ENCODE measurements at regions not wholly inside any gene's neighbourhood (a gene's known extent, or its start where the extent isn't known, plus 50 kb on each side); places are given as distances from the start of the nearest gene placed in this dataset.

- no peak for DNase-seq (ENCODE audit: low read depth in 2 of 2)
Observed at GRCh38 chr10:126783806-126784557, 113.5 kb upstream of the C10orf90 start.

DNA sequence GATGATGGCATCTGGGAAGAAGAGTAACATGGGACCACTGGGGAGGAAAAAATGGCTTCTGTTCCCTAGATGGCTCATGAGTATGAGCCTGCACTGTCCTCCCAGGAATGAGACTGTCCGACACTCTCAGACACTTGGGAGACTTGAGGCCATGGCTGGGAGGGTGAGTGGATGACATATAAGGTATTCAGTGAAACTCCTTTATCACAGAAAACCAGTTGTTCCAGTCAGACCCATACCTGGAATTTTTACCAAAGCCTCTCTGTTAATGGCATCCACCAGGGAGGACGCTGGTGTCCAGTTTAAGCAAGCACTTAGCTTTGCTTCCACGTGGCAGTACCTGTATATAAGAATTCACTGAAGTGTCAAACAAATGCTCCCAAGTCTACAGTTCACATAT is 116.7 kb upstream of the C10orf90 start:
- no peak for DNase-seq (ENCODE audit: low read depth in 2 of 2)

DNA sequence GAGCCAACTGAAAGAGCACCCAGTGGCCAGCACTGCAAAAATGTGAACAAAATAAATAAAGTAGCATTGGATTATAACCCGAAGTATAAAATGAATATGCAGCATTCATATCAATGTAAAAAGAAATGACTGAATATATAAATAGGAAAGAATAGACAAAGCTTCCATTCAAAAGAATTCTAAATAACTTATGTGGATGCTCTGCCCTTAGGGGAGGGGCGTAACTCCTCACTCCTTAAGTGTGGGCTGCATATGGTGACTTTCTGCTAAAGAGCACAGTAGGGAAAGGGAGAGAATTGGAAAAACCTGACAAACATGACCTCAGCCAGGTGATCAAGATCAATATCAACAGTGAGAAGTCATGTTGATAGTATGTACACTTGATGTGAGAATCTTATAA is 109.9 kb upstream of the DOCK1 start:
- DNase-seq (ENCODE audit: low read depth in 2 of 2), result no peak

GRCh38 chr10:126798649-126799048 is 106.6 kb upstream of the DOCK1 start:
- DNase-seq (ENCODE audit: low read depth in 2 of 2), result no peak

DNA sequence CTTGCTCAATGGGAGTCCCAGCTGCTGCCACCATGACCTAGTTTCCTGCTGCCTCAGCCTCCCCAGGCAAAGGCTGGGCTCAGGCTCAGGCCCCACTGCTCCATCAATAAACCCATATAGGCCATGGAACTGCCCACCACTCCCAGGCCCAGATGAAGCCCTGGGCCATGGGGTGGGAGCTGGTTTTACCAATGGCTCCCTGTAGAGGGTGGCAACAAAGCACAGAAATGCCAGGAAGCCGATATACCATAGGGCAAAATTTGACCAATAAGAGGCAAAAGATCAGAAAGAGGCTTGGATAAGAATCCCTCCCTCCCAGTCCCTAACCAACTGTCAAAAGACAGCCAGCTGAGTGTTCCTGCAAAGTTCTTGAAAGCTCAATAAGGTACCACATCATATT is 101.8 kb upstream of the DOCK1 start:
- DNase-seq (ENCODE audit: low read depth in 2 of 2), result no peak

DNA sequence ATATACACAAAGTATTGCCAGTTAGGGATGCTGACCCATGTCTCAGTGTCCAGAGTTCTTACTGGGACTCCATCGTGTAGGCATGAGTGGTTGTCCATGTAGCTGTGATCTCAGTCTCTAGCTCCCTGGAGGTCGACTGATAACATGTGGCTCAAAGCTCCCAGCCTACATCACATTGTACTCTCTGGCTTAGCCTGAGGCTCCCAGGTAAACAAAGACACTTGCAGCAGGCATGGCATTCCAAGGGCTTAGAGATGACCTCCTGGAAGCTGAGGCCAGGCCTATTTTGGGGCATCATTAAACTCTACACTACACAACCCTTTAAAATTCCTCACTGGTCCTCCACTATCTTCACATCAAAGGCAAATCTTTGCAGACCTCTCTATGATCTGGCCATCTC is 100.8 kb upstream of the DOCK1 start:
- DNase-seq (ENCODE audit: low read depth in 2 of 2), result no peak

GRCh38 chr10:126806498-126806897 is 98.7 kb upstream of the DOCK1 start:
- no peak for DNase-seq (ENCODE audit: low read depth in 2 of 2)

DNA sequence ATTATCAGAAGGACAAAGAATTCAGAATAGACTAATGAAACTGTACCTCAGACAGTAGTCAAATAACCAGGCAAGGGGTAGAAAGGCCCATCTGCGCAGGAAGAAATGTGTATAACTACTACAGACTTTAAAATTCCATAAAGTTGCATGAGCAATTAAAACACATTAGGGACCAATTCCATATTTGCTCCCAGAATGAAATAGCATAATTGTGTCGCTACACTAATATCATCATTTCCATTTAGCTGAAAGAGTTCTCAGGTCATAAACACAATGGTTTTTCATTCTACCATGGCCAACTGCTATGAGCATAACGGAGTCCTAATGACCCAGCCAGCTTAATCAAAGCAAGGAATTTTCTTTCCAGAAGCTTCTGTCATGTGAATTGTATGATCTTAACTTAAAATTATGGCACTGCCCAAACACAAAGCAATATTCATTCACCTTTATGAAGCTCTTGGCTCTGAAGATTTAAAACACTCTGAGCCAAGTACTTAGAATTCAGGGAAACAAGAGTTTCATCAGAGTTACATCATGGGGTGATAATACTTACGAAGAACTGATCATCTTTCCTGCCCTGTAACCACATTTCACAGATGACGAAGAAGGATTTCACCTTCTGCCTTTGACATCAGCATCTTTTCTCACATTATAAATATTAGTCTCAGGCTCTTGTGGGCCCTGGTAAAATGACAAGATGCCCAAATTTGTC is 98.1 kb upstream of the DOCK1 start:
- DNase-seq (ENCODE audit: low read depth in 2 of 2), result no peak

- DNase-seq (ENCODE audit: low read depth in 2 of 2), result no peak
Observed at GRCh38 chr10:126808103-126808502, 97.1 kb upstream of the DOCK1 start.

DNA sequence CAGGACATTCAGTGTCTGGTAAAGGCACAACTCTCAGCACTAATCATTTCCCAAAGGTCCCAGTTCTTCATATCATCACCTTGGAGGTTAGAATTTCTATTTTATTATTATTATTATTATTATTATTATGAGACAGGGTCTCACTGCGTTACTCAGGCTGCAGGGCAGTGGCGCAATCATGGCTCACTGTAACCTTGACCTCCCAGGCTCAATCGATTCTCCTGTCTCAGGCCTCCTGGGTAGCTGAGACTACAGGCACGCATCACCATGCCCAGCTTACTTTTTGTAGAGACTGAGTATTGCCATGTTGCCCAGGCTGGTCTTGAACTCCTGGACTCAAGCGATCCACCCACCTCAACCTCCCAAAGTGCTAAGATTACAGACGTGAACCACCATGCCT is 91.8 kb upstream of the DOCK1 start:
- DNase-seq (ENCODE audit: low read depth in 2 of 2), result no peak

- DNase-seq (ENCODE audit: low read depth in 2 of 2), result no peak
Observed at GRCh38 chr10:126833542-126833941, 71.7 kb upstream of the DOCK1 start.

DNA sequence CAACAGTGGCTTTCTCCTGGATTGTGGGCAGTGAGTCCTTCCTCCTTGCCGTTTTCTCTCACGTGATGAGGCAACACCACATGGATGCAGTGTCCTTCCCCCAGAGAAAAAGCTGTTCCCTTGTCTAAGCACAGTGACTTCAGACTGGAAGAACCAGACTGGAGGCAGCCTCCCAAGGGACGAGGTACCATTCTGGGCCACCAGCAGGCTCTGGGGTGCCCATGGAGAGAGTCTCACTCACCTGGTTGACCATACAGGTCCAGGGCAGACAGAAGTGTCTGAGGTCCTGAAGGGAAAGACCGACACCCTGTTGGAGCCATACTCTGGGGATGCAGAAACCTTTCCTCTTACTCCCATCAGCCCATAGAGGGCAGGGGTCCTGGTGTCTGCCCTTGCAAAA is 69.2 kb upstream of the DOCK1 start:
- no peak for DNase-seq (ENCODE audit: low read depth in 2 of 2)

DNA sequence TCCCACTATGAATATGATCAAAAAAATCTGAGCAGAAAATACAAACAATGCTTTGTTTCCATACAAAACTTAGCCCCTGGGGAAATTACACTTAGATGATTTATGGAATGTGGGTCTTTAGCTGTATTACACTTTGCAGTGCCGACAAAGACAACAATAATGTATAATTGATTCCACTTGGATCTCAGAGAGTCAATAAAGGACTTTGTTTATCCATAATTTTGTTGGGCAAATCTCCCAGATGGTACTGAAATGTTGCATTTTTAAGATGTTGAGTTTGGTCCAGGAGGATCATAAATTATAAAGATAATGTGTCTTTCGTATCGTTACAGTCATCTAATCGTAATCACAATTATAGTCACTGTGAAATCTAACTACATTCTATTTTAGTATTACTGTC is 66.9 kb upstream of the DOCK1 start:
- no peak for DNase-seq (ENCODE audit: low read depth in 2 of 2)

DNA sequence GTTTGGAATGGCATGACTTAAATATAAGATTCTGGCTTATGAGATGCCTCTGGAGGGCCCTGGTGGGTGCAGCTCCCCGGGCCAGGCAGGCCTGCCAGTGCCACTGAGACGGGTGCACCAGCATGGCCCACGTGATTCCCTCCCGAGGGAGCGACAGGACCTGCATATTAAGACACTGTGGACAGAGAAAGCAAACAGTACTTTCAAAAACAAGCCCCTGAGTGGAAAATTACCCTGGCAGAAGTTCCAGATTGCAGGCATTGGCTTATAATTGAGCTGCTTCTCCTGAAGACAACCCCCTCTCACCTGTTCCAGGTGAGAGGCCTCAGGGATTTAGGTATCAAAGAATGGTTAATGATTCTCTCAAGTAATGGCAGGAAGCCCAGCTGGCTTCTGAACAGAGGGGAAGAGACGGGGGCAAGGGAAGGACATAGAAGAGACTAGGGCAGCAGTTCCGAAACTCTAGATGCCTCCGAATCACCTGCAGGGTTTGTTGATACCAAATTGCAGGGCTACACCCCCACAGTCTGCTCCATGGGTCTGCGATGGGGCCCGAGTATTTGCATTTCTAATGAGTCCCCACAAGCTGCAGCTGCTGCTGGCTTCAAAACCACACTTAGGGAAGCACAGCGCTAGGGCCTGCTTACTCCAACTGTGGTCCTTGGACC is 66.0 kb upstream of the DOCK1 start:
- no peak for DNase-seq (ENCODE audit: low read depth in 2 of 2)

- no peak for DNase-seq (ENCODE audit: low read depth in 2 of 2)
Observed at GRCh38 chr10:126840576-126841135, 64.6 kb upstream of the DOCK1 start.

- no peak for DNase-seq (ENCODE audit: low read depth in 2 of 2)
Observed at GRCh38 chr10:126841341-126841895, 63.8 kb upstream of the DOCK1 start.

DNA sequence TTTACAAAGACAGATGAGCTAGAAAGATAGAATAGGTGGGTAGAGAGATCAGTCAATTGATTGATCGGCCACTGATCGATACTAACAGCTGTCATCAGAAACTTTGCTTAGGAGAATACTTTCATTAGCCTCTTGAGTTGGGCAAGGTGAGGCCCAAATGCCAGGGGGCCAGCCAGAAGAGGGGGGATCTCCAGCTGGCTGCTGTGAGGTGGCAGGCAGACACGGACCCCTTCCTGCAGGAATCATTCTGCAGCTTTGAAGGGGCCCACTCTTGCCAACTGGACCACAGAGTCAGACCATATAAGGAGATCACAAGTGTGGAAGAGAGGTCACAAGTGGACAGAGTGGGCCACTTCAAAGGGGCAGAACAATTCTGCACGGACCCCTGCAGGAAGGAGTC is 62.9 kb upstream of the DOCK1 start:
- no peak for DNase-seq (ENCODE audit: low read depth in 2 of 2)

DNA sequence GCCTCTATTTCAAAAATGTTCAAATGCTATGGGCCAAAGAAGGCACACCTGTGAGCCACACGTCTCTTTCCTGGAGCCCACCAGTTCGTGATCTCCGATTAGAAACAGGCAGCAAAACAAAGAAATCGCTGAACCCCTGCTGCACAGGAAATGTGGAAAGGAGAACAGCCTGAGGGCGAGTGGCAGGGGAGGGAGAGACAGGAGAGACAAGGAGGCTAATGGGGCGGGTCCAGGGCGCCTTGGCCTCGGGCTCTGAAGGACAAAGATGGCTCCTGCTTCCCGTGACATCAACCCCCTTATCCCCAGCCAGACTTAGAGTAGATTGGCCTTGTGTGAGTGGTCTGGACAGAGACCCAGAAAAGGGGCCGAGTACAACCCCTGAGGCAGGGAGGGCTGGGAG is 62.4 kb upstream of the DOCK1 start:
- no peak for DNase-seq (ENCODE audit: low read depth in 2 of 2)

DNA sequence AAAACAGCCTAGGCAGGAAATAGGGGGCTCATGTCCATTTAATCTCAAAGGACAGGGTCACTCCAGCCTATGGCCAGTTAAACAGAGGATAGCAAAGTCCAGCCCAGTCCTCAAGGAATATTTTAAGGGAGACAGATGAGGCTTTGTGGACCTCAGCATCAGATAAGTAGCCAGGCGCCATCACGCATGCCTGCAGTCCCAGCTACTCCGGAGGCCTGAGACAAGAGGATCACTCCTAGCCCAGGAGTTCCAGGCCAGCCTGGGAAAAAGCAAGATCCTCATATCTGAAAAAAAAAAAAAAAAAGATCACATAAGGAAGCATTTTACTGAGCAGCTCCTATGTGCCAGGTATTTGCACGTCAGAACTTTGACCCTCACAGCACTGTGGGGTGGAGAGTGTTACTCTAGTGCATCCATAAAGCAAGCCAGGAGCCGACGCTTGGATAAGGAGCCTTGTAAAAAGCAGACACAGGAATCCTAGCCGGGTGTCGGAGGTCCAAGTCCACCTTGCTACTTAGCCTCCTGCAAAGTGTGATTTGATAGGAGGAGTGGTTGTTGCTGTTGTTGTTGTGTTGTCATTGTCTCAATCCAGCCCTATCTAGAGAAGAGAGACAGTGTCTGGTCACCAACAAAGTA is 61.8 kb upstream of the DOCK1 start:
- no peak for DNase-seq (ENCODE audit: low read depth in 2 of 2)

DNA sequence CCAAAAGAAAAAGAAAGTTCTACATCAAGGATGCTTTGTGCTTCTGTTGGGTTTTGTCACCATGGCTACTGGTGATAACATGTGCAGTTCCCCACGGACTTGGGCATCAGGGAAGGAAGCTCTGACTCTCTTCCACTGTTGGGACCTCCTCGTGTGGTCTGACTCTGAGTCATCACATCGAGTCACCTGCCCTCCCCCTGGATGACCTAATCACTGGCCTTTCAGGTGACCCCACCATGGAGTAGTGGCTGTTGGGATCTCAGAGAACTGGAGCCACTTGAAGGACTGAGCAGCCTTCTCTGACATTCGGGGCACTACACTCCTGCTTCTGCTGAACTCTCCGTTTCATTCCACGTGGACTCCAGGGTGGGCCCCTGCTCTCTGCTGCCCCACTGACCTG is 60.8 kb upstream of the DOCK1 start:
- DNase-seq (ENCODE audit: low read depth in 2 of 2), result no peak

- DNase-seq (ENCODE audit: low read depth in 2 of 2), result no peak
Observed at GRCh38 chr10:126846469-126846868, 58.8 kb upstream of the DOCK1 start.

DNA sequence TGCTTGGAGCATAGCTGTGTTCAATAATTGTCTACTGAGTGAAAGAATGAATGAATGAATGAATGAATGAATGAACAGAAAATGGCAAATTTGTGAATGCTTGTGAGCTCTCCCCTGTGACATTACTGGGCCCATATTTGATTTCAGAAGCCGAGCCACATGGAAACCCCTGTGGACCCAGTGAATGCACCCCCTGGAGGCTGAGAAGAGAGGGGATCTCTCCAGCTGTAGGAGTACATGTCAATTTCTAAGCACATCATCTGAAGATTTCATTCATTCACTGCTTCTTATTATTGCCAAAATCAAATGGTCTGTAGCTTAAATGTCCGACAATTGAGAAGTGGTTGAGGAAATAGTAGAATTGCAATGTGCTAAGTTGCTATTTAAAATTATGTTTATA is 58.3 kb upstream of the DOCK1 start:
- no peak for DNase-seq (ENCODE audit: low read depth in 2 of 2)

Measured in activated CD4-positive, alpha-beta T cell treated with anti-CD3 and anti-CD28 coated beads for 24 hours (primary cell).